ENCODE measurements at regions not wholly inside any gene's neighbourhood (a gene's known extent, or its start where the extent isn't known, plus 50 kb on each side); places are given as distances from the start of the nearest gene placed in this dataset.
"Not testable (repeated sequence)": the region's sequence is repeated elsewhere in the genome, so short reads cannot be mapped to it uniquely, and the experiment has no call there.

DNA sequence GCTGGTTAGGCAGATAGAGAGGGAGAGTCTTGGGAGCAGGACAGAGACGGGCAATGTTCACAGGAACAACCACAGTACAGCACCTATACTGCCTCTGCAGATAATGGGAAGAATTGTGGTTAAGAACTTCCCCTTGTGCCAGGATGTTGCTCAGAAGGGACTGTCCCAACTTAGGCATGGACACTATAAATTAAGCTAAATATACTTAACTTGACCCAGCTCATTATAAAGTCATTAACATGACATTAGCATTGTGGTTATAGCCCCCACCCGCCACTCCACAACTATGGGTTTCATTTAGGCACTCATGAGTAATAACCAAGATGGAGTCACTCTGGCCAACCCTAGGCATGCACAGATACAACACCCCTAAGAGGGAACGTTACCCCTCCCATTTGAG, 310.9 kb upstream of the NRG3 start:
- CTCF ChIA-PET = no interaction called here
- Mint-ChIP-seq H3K36me3 (ENCODE audit: low read depth) (no peaks in the 10 kb centered on the region), H3K4me1 (ENCODE audit: low read depth) (no peaks in the 10 kb centered on the region), H3K9me3 (ENCODE audit: insufficient read depth) (peaks cover 13% of the 10 kb centered on the region), H3K27me3 (ENCODE audit: low read depth) (no peaks in the 10 kb centered on the region), H3K4me3 (no peak overlapping the region), H3K27ac (no peak overlapping the region)
- POLR2A ChIA-PET = no interaction called here
- no peak for ATAC-seq
- no peak for DNase-seq

GRCh38 chr10:81569488-81569887, 305.5 kb upstream of the NRG3 start:
- no peak for DNase-seq
- H3K27me3 Mint-ChIP-seq (ENCODE audit: low read depth) = no peaks in the 10 kb centered on the region
- ATAC-seq = no peak

DNA sequence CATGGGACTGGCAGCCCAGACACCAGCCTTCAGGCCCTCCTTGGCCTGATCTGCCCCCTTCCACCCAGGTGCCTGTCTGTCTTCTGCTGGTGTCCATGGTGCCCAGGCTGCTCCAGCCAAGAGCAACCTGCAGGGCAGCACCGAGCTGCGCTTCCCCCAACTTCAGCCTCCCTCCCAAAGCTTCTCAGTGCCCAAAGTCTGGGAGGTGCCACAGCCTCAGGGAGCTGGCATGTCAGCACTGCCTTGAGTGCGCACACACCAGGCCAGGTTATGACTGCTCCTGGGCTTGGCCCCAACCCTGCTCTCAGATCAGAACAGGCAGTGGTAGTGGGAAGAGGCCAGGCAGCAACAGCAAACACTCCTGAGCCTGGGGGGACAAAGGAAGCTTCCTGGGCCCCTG, 304.6 kb upstream of the NRG3 start:
- DNase-seq (no peak), ATAC-seq (no peak)
- ChIA-PET CTCF (interaction anchor here (0.6 kb wide), 1 partner anchor 191 kb away, joined by 3 read pairs; no protein-coding TSS in a partner anchor), POLR2A (no interaction called here)
- no peak overlapping the region for H3K27ac Mint-ChIP-seq
- no peaks in the 10 kb centered on the region for H3K27me3 Mint-ChIP-seq (ENCODE audit: low read depth)
- H3K9me3 Mint-ChIP-seq (ENCODE audit: insufficient read depth) = peaks cover 3% of the 10 kb centered on the region
- no peak overlapping the region for H3K4me3 Mint-ChIP-seq
- H3K4me1 Mint-ChIP-seq (ENCODE audit: low read depth) = no peaks in the 10 kb centered on the region
- H3K36me3 Mint-ChIP-seq (ENCODE audit: low read depth) = no peaks in the 10 kb centered on the region

More at GRCh38 chr10:81569488-81569887, 305.5 kb upstream of the NRG3 start:
- POLR2A ChIA-PET = no interaction called here
- Mint-ChIP-seq H3K4me3 (no peak overlapping the region), H3K36me3 (ENCODE audit: low read depth) (no peaks in the 10 kb centered on the region), H3K4me1 (ENCODE audit: low read depth) (no peaks in the 10 kb centered on the region), H3K9me3 (ENCODE audit: insufficient read depth) (no peaks in the 10 kb centered on the region), H3K27ac (no peak overlapping the region)
- CTCF ChIA-PET = no interaction called here

DNA sequence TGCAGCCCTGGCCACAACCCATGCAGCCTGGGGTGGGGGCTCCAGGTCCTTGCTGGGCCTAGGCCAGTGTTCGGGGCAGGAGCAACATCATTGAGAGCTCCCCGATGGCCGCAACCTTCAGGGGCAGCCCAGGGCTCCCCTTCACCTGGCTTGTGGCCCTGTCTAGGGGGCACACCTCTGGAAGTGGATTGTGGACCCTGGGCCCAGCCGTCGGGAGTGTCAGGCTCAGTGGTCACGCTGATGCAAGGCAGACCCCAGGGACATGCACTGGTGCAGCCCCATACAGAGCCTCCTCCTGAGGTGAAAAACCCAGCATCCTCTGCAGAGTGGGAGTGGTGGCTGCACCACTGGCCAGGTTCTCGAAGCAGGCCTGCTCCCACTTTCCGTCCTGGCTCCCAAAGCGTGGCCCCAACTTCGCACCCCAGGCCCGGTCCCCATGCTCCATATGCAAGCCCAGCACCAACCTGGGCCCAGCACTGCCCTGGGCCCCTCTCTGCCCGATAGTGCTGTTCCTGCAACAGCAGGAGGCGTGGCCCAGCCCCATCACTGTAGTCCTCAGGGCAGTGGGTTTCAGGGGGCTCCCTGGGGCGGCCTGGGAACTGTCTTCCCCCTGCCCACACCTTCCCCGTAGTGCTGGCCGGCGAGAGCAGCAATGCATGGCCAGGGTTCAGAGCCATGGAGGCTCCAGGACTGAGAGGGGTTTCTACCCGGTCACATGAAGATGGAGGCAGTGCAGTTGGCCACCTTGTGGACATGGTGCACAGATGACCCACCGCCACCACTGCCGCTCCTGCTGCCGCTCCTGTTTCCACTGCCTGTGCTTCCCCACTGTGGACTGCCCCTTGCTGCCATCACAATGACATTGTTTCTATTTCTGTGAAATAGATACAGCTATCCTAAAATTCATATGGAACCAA, 303.9 kb upstream of the NRG3 start:
- Mint-ChIP-seq H3K36me3 (ENCODE audit: low read depth) (no peaks in the 10 kb centered on the region), H3K27ac (no peak overlapping the region), H3K4me3 (no peak overlapping the region), H3K4me1 (ENCODE audit: low read depth) (no peaks in the 10 kb centered on the region), H3K27me3 (ENCODE audit: low read depth) (no peaks in the 10 kb centered on the region), H3K9me3 (ENCODE audit: insufficient read depth) (peaks cover 8% of the 10 kb centered on the region)
- POLR2A ChIA-PET = no interaction called here
- no peak for DNase-seq
- CTCF ChIA-PET = interaction anchor here (0.6 kb wide), 1 partner anchor 190 kb away, joined by 3 read pairs; no protein-coding TSS in a partner anchor
- ATAC-seq = no peak

- Mint-ChIP-seq H3K9me3 (ENCODE audit: insufficient read depth) (peaks cover 8% of the 10 kb centered on the region), H3K36me3 (ENCODE audit: low read depth) (no peaks in the 10 kb centered on the region), H3K27me3 (ENCODE audit: low read depth) (no peaks in the 10 kb centered on the region), H3K4me3 (no peak overlapping the region), H3K27ac (no peak overlapping the region), H3K4me1 (ENCODE audit: low read depth) (no peaks in the 10 kb centered on the region)
- CTCF ChIA-PET = no interaction called here
- POLR2A ChIA-PET = no interaction called here
- ATAC-seq (no peak), DNase-seq (no peak)
Measured at GRCh38 chr10:81575036-81575435, 300.0 kb upstream of the NRG3 start.

DNA sequence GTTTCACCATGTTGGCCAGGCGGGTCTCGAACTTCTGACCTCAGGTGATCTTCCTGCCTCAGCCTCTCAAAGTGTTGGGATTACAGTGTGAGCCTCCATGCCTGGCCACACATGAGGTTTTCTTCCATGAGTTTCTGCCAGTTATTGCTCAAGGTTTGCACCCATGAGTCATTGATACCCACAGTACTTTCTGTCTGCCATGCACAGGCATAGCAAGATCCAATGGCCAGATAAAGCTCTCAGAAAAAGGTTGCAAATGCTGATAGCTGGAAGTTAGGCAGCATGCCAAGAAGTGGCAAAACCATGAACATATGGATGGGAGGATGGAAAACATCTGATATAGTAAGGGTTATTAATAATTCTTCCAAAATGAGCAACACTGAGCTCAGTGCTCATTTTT, 298.7 kb upstream of the NRG3 start:
- ChIA-PET CTCF (interaction anchor here (0.8 kb wide), 1 partner anchor 13 kb away, joined by 3 read pairs; no protein-coding TSS in a partner anchor), POLR2A (no interaction called here)
- Mint-ChIP-seq H3K36me3 (ENCODE audit: low read depth) (no peaks in the 10 kb centered on the region), H3K4me3 (no peak overlapping the region), H3K27ac (no peak overlapping the region), H3K27me3 (ENCODE audit: low read depth) (no peaks in the 10 kb centered on the region), H3K4me1 (ENCODE audit: low read depth) (no peaks in the 10 kb centered on the region), H3K9me3 (ENCODE audit: insufficient read depth) (peaks cover 12% of the 10 kb centered on the region)
- DNase-seq (no peak), ATAC-seq (no peak)

DNA sequence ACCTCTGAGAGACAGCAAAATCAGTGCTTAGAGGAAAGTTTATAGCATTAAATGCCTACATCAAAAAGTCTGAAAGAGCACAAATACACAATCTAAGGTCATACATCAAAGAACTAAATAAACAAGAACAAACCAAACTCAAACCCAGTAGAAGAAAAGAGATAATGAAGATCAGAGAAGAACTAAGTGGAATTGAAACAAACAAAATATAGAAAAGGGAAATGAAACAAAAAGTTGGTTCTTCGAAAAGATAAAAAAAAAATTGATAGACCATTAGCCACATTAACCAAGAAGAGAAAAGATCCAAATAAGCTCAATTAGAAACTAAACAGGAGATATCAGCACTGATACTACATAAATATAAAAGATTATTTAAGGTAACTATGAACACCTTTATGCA, 280.0 kb upstream of the NRG3 start:
- ChIA-PET CTCF (no interaction called here), POLR2A (no interaction called here)
- H3K27ac Mint-ChIP-seq = no peak overlapping the region
- no peaks in the 10 kb centered on the region for H3K4me1 Mint-ChIP-seq (ENCODE audit: low read depth)
- no peak for ATAC-seq
- no peaks in the 10 kb centered on the region for H3K36me3 Mint-ChIP-seq (ENCODE audit: low read depth)
- DNase-seq = no peak
- no peaks in the 10 kb centered on the region for H3K27me3 Mint-ChIP-seq (ENCODE audit: low read depth)
- H3K4me3 Mint-ChIP-seq = no peak overlapping the region
- H3K9me3 Mint-ChIP-seq (ENCODE audit: insufficient read depth) = peaks cover 3% of the 10 kb centered on the region

GRCh38 chr10:81600185-81600584, 274.8 kb upstream of the NRG3 start:
- H3K27ac Mint-ChIP-seq = no peak overlapping the region
- no peaks in the 10 kb centered on the region for H3K9me3 Mint-ChIP-seq (ENCODE audit: insufficient read depth)
- CTCF ChIA-PET = no interaction called here
- no peaks in the 10 kb centered on the region for H3K27me3 Mint-ChIP-seq (ENCODE audit: low read depth)
- H3K4me1 Mint-ChIP-seq (ENCODE audit: low read depth) = no peaks in the 10 kb centered on the region
- no peak overlapping the region for H3K4me3 Mint-ChIP-seq
- POLR2A ChIA-PET = no interaction called here
- ATAC-seq = no peak
- no peak for DNase-seq
- no peaks in the 10 kb centered on the region for H3K36me3 Mint-ChIP-seq (ENCODE audit: low read depth)

- H3K4me1 Mint-ChIP-seq (ENCODE audit: low read depth) = no peaks in the 10 kb centered on the region
- POLR2A ChIA-PET = no interaction called here
Measured at GRCh38 chr10:81603106-81603620, 271.8 kb upstream of the NRG3 start.

DNA sequence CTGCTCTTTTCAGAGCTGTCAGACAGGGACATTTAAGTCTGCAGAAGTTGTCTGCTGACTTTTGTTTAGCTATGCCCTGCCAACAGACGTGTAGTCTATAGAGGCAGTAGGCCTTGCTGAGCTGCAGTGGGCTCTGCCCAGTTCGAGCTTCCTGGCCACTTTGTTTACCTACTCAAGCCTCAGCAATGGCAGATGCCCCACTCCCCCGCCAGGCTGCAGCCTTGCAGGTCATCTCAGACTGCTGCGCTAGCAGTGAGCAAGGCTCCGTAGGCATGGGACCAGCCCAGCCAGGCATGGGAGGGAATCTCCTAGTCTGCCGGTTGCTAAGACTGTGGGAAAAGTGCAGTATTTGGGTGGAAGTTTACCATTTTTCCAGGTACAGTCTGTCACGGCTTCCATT, 230.5 kb upstream of the NRG3 start:
- ATAC-seq; DNase-seq; POLR2A ChIA-PET; H3K4me1 Mint-ChIP-seq (ENCODE audit: low read depth); H3K27ac Mint-ChIP-seq; H3K36me3 Mint-ChIP-seq (ENCODE audit: low read depth); H3K27me3 Mint-ChIP-seq (ENCODE audit: low read depth); H3K4me3 Mint-ChIP-seq; H3K9me3 Mint-ChIP-seq (ENCODE audit: insufficient read depth): not testable (repeated sequence)
- CTCF ChIA-PET = interaction anchor here (1.1 kb wide), 1 partner anchor 110 kb away, joined by 3 read pairs; no protein-coding TSS in a partner anchor

More at GRCh38 chr10:81603106-81603620, 271.8 kb upstream of the NRG3 start:
- DNase-seq = no peak
- Mint-ChIP-seq H3K4me3 (no peak overlapping the region), H3K27ac (no peak overlapping the region), H3K9me3 (ENCODE audit: insufficient read depth) (peaks cover 11% of the 10 kb centered on the region), H3K27me3 (ENCODE audit: low read depth) (no peaks in the 10 kb centered on the region), H3K36me3 (ENCODE audit: low read depth) (no peaks in the 10 kb centered on the region)
- CTCF ChIA-PET = no interaction called here
- no peak for ATAC-seq

GRCh38 chr10:81655986-81656385, 219.0 kb upstream of the NRG3 start:
- POLR2A ChIA-PET = no interaction called here
- Mint-ChIP-seq H3K36me3 (ENCODE audit: low read depth) (no peaks in the 10 kb centered on the region), H3K4me3 (no peak overlapping the region), H3K4me1 (ENCODE audit: low read depth) (no peaks in the 10 kb centered on the region), H3K27me3 (ENCODE audit: low read depth) (no peaks in the 10 kb centered on the region), H3K9me3 (ENCODE audit: insufficient read depth) (peaks cover 19% of the 10 kb centered on the region), H3K27ac (no peak overlapping the region)
- CTCF ChIA-PET = no interaction called here
- DNase-seq = no peak
- no peak for ATAC-seq

GRCh38 chr10:81662837-81663236, 212.2 kb upstream of the NRG3 start:
- no peaks in the 10 kb centered on the region for H3K9me3 Mint-ChIP-seq (ENCODE audit: insufficient read depth)
- H3K4me1 Mint-ChIP-seq (ENCODE audit: low read depth) = no peaks in the 10 kb centered on the region
- no peak overlapping the region for H3K4me3 Mint-ChIP-seq
- DNase-seq (no peak), ATAC-seq (no peak)
- H3K36me3 Mint-ChIP-seq (ENCODE audit: low read depth) = no peaks in the 10 kb centered on the region
- POLR2A ChIA-PET = no interaction called here
- H3K27ac Mint-ChIP-seq = no peak overlapping the region
- no peaks in the 10 kb centered on the region for H3K27me3 Mint-ChIP-seq (ENCODE audit: low read depth)
- CTCF ChIA-PET = no interaction called here

Data from activated CD8-positive, alpha-beta T cell treated with anti-CD3 and anti-CD28 coated beads, Interleukin-2, amount 10 ng/mL, durations not matched to agents 7 days and 5 days (primary cell).